Motor neuron (in vitro differentiated cells): ENCODE measurements at regions not wholly inside any gene's neighbourhood (a gene's known extent, or its start where the extent isn't known, plus 50 kb on each side); places are given as distances from the start of the nearest gene placed in this dataset.
"Not testable (repeated sequence)": the region's sequence is repeated elsewhere in the genome, so short reads cannot be mapped to it uniquely, and the experiment has no call there.

ENCODE experiments used
- ATAC-seq, 8 experiments: fragments of 200-7000 bp; cut with Tn5 transposase; replicated peaks in 6 of 8; 2 replicates each; pipeline ENCODE4 v1.8.0; 2021; ENCODE audit warnings: mild to moderate bottlenecking in 8 of 8, moderate library complexity in 8 of 8
- H3K27ac ChIP-seq, 2 donors: fragments of 250-450 bp; sonication (Bioruptor Pico); 2 replicates each; pipeline ENCODE4 v1.9.0; 2021; ENCODE audit warnings: antibody characterized with exemption in 2 of 2, mild to moderate bottlenecking in 2 of 2, moderate library complexity in 1 of 2
- H3K4me1 ChIP-seq, 2 donors: fragments of 250-450 bp; sonication (Bioruptor Pico); replicated peaks in 1 of 2; 2 replicates each; pipeline ENCODE4 v1.6.1; 2021; ENCODE audit warnings: antibody characterized with exemption in 2 of 2, mild to moderate bottlenecking in 2 of 2, moderate library complexity in 1 of 2
- H3K4me3 ChIP-seq, 5 donors: fragments of 250-450 bp; sonication (Bioruptor Pico); 2 replicates each; pipeline ENCODE4 v1.9.0; 2021; ENCODE audit warnings: antibody characterized with exemption in 5 of 5, mild to moderate bottlenecking in 5 of 5, moderate library complexity in 4 of 5
- WGBS, 10 experiments: fragments of 450-650 bp; shearing (Covaris generic); methylation state at CpG; one replicate each; pipeline ENCODE4 v1.0.0; 2022; 5-methylcytosine and 5-hydroxymethylcytosine counted together
- in situ Hi-C, 9 experiments: fragments of 400-800 bp; cut with MboI; loops; one replicate each; pipeline ENCODE4 v1.15.0; 2021; ENCODE audit warnings: low sequenced_read_pairs in 9 of 9, low pct_unique_long_range_greater_than_20kb in 2 of 9; ENCODE audit not compliant: unreplicated experiment in 9 of 9

- no CpG with 5 or more reads among the region's 3 CpGs for WGBS, 10 experiments
- ATAC-seq, H3K4me3 ChIP-seq, in situ Hi-C loops, H3K4me1 ChIP-seq, H3K27ac ChIP-seq: not testable (repeated sequence)
These were observed 270.0 kb downstream of the CEP170 start for GRCh38 chr1:242985096-242985495.

- H3K4me1 ChIP-seq, H3K27ac ChIP-seq, H3K4me3 ChIP-seq, ATAC-seq, in situ Hi-C loops: not testable (repeated sequence)
- WGBS, 10 experiments, result 100% methylated on average over 1 of the region's 3 CpGs; no CpG with 5 or more reads in 8 of the 10 experiments
These were observed 281.7 kb downstream of the CEP170 start for GRCh38 chr1:242973341-242973740.

GRCh38 chr1:242966892-242967291 is 288.2 kb downstream of the CEP170 start:
- Histone ChIP-seq H3K4me3 (no peak overlapping the region), H3K4me1 (no peaks in the 10 kb centered on the region), H3K27ac (no peak overlapping the region)
- in situ Hi-C loops, result no loop called here
- WGBS, 10 experiments, result 16 to 88% (median 53%) methylated on average over 1 to 3 of the region's 3 CpGs; no CpG with 5 or more reads in 6 of the 10 experiments
- ATAC-seq, result no peak

GRCh38 chr1:242959397-242959796 is 295.7 kb downstream of the CEP170 start:
- H3K4me1 ChIP-seq, ATAC-seq, in situ Hi-C loops, H3K4me3 ChIP-seq, H3K27ac ChIP-seq: not testable (repeated sequence)
- 0 to 83% (median 70%) methylated on average over 1 to 2 of the region's 3 CpGs; no CpG with 5 or more reads in 3 of the 10 experiments for WGBS, 10 experiments

GRCh38 chr1:242954945-242955344 is 300.1 kb downstream of the CEP170 start:
- ATAC-seq, in situ Hi-C loops: not testable (repeated sequence)
- WGBS, 10 experiments, result 40 to 100% (median 86%) methylated on average over 1 to 3 of the region's 3 CpGs; no CpG with 5 or more reads in 5 of the 10 experiments

GRCh38 chr1:242946206-242946605 is 308.9 kb downstream of the CEP170 start:
- no peaks in the 10 kb centered on the region for H3K4me1 ChIP-seq
- in situ Hi-C loops, result no loop called here
- 80 to 100% methylated on average over 2 of the region's 3 CpGs; no CpG with 5 or more reads in 8 of the 10 experiments for WGBS, 10 experiments

More at GRCh38 chr1:242954945-242955344, 300.1 kb downstream of the CEP170 start:
- H3K4me1 ChIP-seq, H3K27ac ChIP-seq, H3K4me3 ChIP-seq: not testable (repeated sequence)

GRCh38 chr1:242936725-242937124 is 318.4 kb downstream of the CEP170 start:
- H3K4me3 ChIP-seq, in situ Hi-C loops, H3K4me1 ChIP-seq, H3K27ac ChIP-seq: not testable (repeated sequence)
- WGBS, 10 experiments, result 50% methylated on average over 2 of the region's 11 CpGs; no CpG with 5 or more reads in 9 of the 10 experiments
- peak in 4 of 8 experiments; percentile 29 to 63 (median 46) for ATAC-seq

More at GRCh38 chr1:242946206-242946605, 308.9 kb downstream of the CEP170 start:
- Histone ChIP-seq H3K4me3 (no peak overlapping the region), H3K27ac (no peak overlapping the region)
- no peak for ATAC-seq

- H3K4me1 ChIP-seq, in situ Hi-C loops, H3K27ac ChIP-seq, H3K4me3 ChIP-seq: not testable (repeated sequence)
- WGBS, 10 experiments, result 10 to 82% (median 77%) methylated on average over 2 to 4 of the region's 6 CpGs; no CpG with 5 or more reads in 6 of the 10 experiments
- ATAC-seq, result peak in 3 of 8 experiments; percentile 26 to 81 (median 72)
These were observed 330.4 kb downstream of the CEP170 start for GRCh38 chr1:242924717-242925116.

GRCh38 chr1:242923603-242924002 is 331.5 kb downstream of the CEP170 start:
- H3K4me1 ChIP-seq, H3K27ac ChIP-seq, H3K4me3 ChIP-seq, in situ Hi-C loops: not testable (repeated sequence)
- ATAC-seq, result peak in 5 of 8 experiments; percentile 75 to 89 (median 81)
- WGBS, 10 experiments, result 0 to 100% (median 56%) methylated on average over 1 to 3 of the region's 3 CpGs; no CpG with 5 or more reads in 2 of the 10 experiments

GRCh38 chr1:242914729-242915128 is 340.4 kb downstream of the CEP170 start:
- H3K4me1 ChIP-seq, H3K4me3 ChIP-seq, H3K27ac ChIP-seq, in situ Hi-C loops: not testable (repeated sequence)
- peak in 1 of 8 experiments; percentile 33 for ATAC-seq
- 0 to 63% (median 45%) methylated on average over 1 to 4 of the region's 4 CpGs; no CpG with 5 or more reads in 4 of the 10 experiments for WGBS, 10 experiments

- H3K4me3 ChIP-seq, H3K27ac ChIP-seq, H3K4me1 ChIP-seq, in situ Hi-C loops: not testable (repeated sequence)
- 80 to 100% (median 86%) methylated on average over 1 of the region's 1 CpG; no CpG with 5 or more reads in 7 of the 10 experiments for WGBS, 10 experiments
- ATAC-seq, result peak in 3 of 8 experiments; percentile 54 to 64 (median 64)
These were observed 342.2 kb downstream of the CEP170 start for GRCh38 chr1:242912855-242913254.

GRCh38 chr1:242900558-242900957 is 354.5 kb downstream of the CEP170 start:
- in situ Hi-C loops, H3K4me1 ChIP-seq, H3K4me3 ChIP-seq, H3K27ac ChIP-seq, ATAC-seq: not testable (repeated sequence)
- 0 to 88% (median 80%) methylated on average over 1 to 2 of the region's 2 CpGs; no CpG with 5 or more reads in 3 of the 10 experiments for WGBS, 10 experiments

GRCh38 chr1:242890192-242890741 is 364.8 kb downstream of the CEP170 start:
- Histone ChIP-seq H3K4me1 (peaks cover 7 to 12% of the 10 kb centered on the region in 2 donors), H3K4me3 (peak overlapping the region in 1 of 5 donors; percentile 18), H3K27ac (peak overlapping the region in 1 of 2 donors; percentile 20)
- in situ Hi-C loops, result no loop called here
- peak; percentile 46 to 97 (median 91) for ATAC-seq
- 0 to 18% (median 0%) methylated on average over 1 to 21 of the region's 42 CpGs; no CpG with 5 or more reads in 7 of the 10 experiments for WGBS, 10 experiments
